GM23338 (cell line): ENCODE measurements at regions not wholly inside any gene's neighbourhood (a gene's known extent, or its start where the extent isn't known, plus 50 kb on each side); places are given as distances from the start of the nearest gene placed in this dataset.

Experiments used
- ATAC-seq: fragments of 200-7000 bp; cut with Tn5 transposase; 3 replicates; pipeline ENCODE4 v1.9.1; 2020
- DNase-seq: peaks from one replicate; pipeline ENCODE4 v3.0.0-alpha.2; 2015; ENCODE audit warnings: low spot score
- H2AFZ ChIP-seq: fragments of 200-600 bp; sonication (generic); 2 replicates; pipeline ENCODE4 v1.8.0; 2016; ENCODE audit warnings: antibody characterized with exemption, mild to moderate bottlenecking, moderate library complexity
- H3F3A ChIP-seq: fragments of 200-600 bp; sonication (generic); replicated peaks from 2 replicates; pipeline ENCODE4 v1.8.0; 2017; ENCODE audit warnings: antibody characterized with exemption, mixed run types, low read depth
- H3K27ac ChIP-seq: fragments of 200-600 bp; sonication (generic); 2 replicates; pipeline ENCODE4 v1.6.1; 2016; ENCODE audit warnings: low read depth
- H3K27me3 ChIP-seq: fragments of 200-600 bp; sonication (generic); 2 replicates; pipeline ENCODE4 v1.8.0; 2016; ENCODE audit warnings: mild to moderate bottlenecking, mixed run types, moderate library complexity; ENCODE audit not compliant: insufficient read depth
- H3K36me3 ChIP-seq: fragments of 200-600 bp; sonication (generic); 2 replicates; pipeline ENCODE4 v1.8.0; 2016; ENCODE audit warnings: mild to moderate bottlenecking; ENCODE audit not compliant: insufficient read depth
- H3K4me1 ChIP-seq: fragments of 200-600 bp; sonication (generic); 2 replicates; pipeline ENCODE4 v1.8.0; 2016; ENCODE audit warnings: mild to moderate bottlenecking, moderate library complexity; ENCODE audit not compliant: insufficient read depth
- H3K4me2 ChIP-seq: fragments of 200-600 bp; sonication (generic); 2 replicates; pipeline ENCODE4 v1.7.1; 2017; ENCODE audit warnings: mixed run types
- H3K4me3 ChIP-seq: fragments of 200-600 bp; sonication (generic); 2 replicates; pipeline ENCODE4 v1.6.1; 2016; ENCODE audit warnings: mixed run types
- H3K79me2 ChIP-seq: fragments of 200-600 bp; sonication (generic); replicated peaks from 2 replicates; pipeline ENCODE4 v1.8.0; 2017; ENCODE audit warnings: mild to moderate bottlenecking; ENCODE audit not compliant: insufficient read depth
- H3K9me2 ChIP-seq: fragments of 200-600 bp; sonication (generic); 2 replicates; pipeline ENCODE4 v1.8.0; 2017; ENCODE audit not compliant: insufficient read depth
- H4K20me1 ChIP-seq: fragments of 200-600 bp; sonication (generic); replicated peaks from 2 replicates; pipeline ENCODE4 v1.8.0; 2017; ENCODE audit warnings: mild to moderate bottlenecking; ENCODE audit not compliant: insufficient read depth
- H3K27ac Mint-ChIP-seq: 2 replicates; pipeline ENCODE4 v1.8.0; 2020; ENCODE audit warnings: inconsistent platforms, mild to moderate bottlenecking, moderate library complexity, mixed read lengths
- H3K27me3 Mint-ChIP-seq: 3 replicates; pipeline ENCODE4 v1.8.0; 2022; ENCODE audit warnings: low read depth, mild to moderate bottlenecking, moderate library complexity, mixed read lengths, inconsistent platforms; ENCODE audit not compliant: insufficient read depth, poor library complexity
- H3K36me3 Mint-ChIP-seq: 3 replicates; pipeline ENCODE4 v1.8.0; 2021; ENCODE audit warnings: low read depth, mild to moderate bottlenecking, inconsistent platforms, moderate library complexity, mixed read lengths
- H3K4me1 Mint-ChIP-seq: 3 replicates; pipeline ENCODE4 v1.8.0; 2020; ENCODE audit warnings: mild to moderate bottlenecking, inconsistent platforms, mixed read lengths
- H3K4me3 Mint-ChIP-seq: 3 replicates; pipeline ENCODE4 v1.8.0; 2021; ENCODE audit warnings: moderate library complexity, mild to moderate bottlenecking, inconsistent platforms, mixed read lengths
- H3K9me3 Mint-ChIP-seq: 3 replicates; pipeline ENCODE4 v1.8.0; 2020; ENCODE audit warnings: moderate library complexity, mild to moderate bottlenecking, inconsistent platforms, mixed read lengths
- CREB1 ChIP-seq: fragments of 250-450 bp; sonication (Bioruptor Pico); IDR thresholded peaks from 2 replicates; pipeline ENCODE4 v1.5.0; 2020; ENCODE audit warnings: low read depth, mild to moderate bottlenecking, moderate library complexity
- CTCF ChIP-seq, 2 experiments: fragments of 200-600 bp in 1 of 2; sonication (generic) in 1 of 2; conservative IDR thresholded peaks; 2 replicates each; pipeline versions ENCODE4 v1.5.1 to v1.6.1; 2016 to 2017; ENCODE audit warnings: antibody characterized with exemption in 2 of 2, low read depth in 2 of 2, mild to moderate bottlenecking in 2 of 2, moderate library complexity in 1 of 2
- ETS1 ChIP-seq: IDR thresholded peaks from 2 replicates; pipeline ENCODE4 v1.6.1; 2016; ENCODE audit warnings: antibody characterized with exemption
- EZH2 ChIP-seq: fragments of 200-600 bp; sonication (generic); IDR thresholded peaks from one replicate; pipeline ENCODE4 v1.8.0; 2017; ENCODE audit warnings: antibody characterized with exemption, mild to moderate bottlenecking, low read depth; ENCODE audit not compliant: unreplicated experiment
- EZH2phosphoT487 ChIP-seq: fragments of 200-600 bp; sonication (generic); IDR thresholded peaks from one replicate; pipeline ENCODE4 v1.8.1; 2018; ENCODE audit warnings: antibody characterized with exemption; ENCODE audit not compliant: unreplicated experiment
- JUNB ChIP-seq: IDR thresholded peaks from one replicate; pipeline ENCODE4 v1.6.1; 2016; ENCODE audit warnings: antibody characterized with exemption; ENCODE audit not compliant: unreplicated experiment
- NANOG ChIP-seq: IDR thresholded peaks from 2 replicates; pipeline ENCODE4 v1.6.1; 2016; ENCODE audit warnings: antibody characterized with exemption, borderline replicate concordance
- POLR2AphosphoS5 ChIP-seq: IDR thresholded peaks from 2 replicates; pipeline ENCODE4 v1.6.1; 2016; ENCODE audit warnings: antibody characterized with exemption, low read depth
- REST ChIP-seq: IDR thresholded peaks from one replicate; pipeline ENCODE4 v1.6.1; 2018; ENCODE audit warnings: antibody characterized with exemption; ENCODE audit not compliant: unreplicated experiment
- STAT1 ChIP-seq: IDR thresholded peaks from one replicate; pipeline ENCODE4 v1.6.1; 2016; ENCODE audit warnings: antibody characterized with exemption; ENCODE audit not compliant: unreplicated experiment
- ZNF114 ChIP-seq: fragments of 250-450 bp; sonication (Bioruptor Pico); IDR thresholded peaks from 2 replicates; pipeline ENCODE4 v1.5.0; 2020; ENCODE audit warnings: mild to moderate bottlenecking, moderate library complexity
- ZNF331 ChIP-seq: fragments of 250-450 bp; sonication (Bioruptor Pico); IDR thresholded peaks from 2 replicates; pipeline ENCODE4 v1.5.0; 2020; ENCODE audit warnings: low read depth, mild to moderate bottlenecking, moderate library complexity
- ZNF462 ChIP-seq: fragments of 250-450 bp; sonication (Bioruptor Pico); IDR thresholded peaks from 2 replicates; pipeline ENCODE4 v1.5.0; 2020; ENCODE audit warnings: mild to moderate bottlenecking, moderate library complexity

GRCh38 chr20:12108846-12109245 lies 191.2 kb downstream of the BTBD3 start:
- Histone ChIP-seq H3K36me3 (no peaks in the 10 kb centered on the region), H4K20me1 (no peaks in the 10 kb centered on the region), H2AFZ (no peak overlapping the region), H3F3A (no peaks in the 10 kb centered on the region), H3K9me2 (no peaks in the 10 kb centered on the region), H3K79me2 (no peaks in the 10 kb centered on the region), H3K4me2 (no peak overlapping the region), H3K4me1 (no peaks in the 10 kb centered on the region), H3K4me3 (no peak overlapping the region), H3K27ac (no peak overlapping the region), H3K27me3 (no peaks in the 10 kb centered on the region)
- no peaks in the 10 kb centered on the region for H3K36me3 Mint-ChIP-seq
- DNase-seq (no peak), ATAC-seq (no peak)
- H3K4me3 Mint-ChIP-seq = no peak overlapping the region
- no peak overlapping the region for H3K27ac Mint-ChIP-seq
- no peaks in the 10 kb centered on the region for H3K4me1 Mint-ChIP-seq
- TF ChIP-seq EZH2phosphoT487 (no peak), ZNF114 (no peak), NANOG (no peak), POLR2AphosphoS5 (no peak), EZH2 (no peak), ETS1 (no peak), ZNF462 (CRISPR knock-in tag) (no peak), ZNF331 (no peak), REST (no peak), STAT1 (no peak), JUNB (no peak), CTCF (conservative IDR thresholded peaks at IDR 0.05; ENCODE audit: low read depth in 2 of 2) (no peak), CREB1 (no peak)
- peaks cover 3% of the 10 kb centered on the region; the same call in 1 of the 3 replicates for H3K9me3 Mint-ChIP-seq
- peaks cover 2% of the 10 kb centered on the region for H3K27me3 Mint-ChIP-seq
